H1 (cell line): ENCODE measurements at regions not wholly inside any gene's neighbourhood (a gene's known extent, or its start where the extent isn't known, plus 50 kb on each side); places are given as distances from the start of the nearest gene placed in this dataset.

Experiments
- CTCF ChIA-PET: fragments of 300-600 bp; sonication (Branson Sonifier 250); formaldehyde crosslinking; loops from one replicate; lab custom pipeline; 2021; ENCODE audit not compliant: partially characterized antibody; lab: Charles Lee
- POLR2A ChIA-PET: fragments of 300-600 bp; sonication (Branson Sonifier 250); formaldehyde crosslinking; loops from one replicate; lab custom pipeline; 2021; ENCODE audit warnings: inconsistent platforms; ENCODE audit not compliant: partially characterized antibody; lab: Charles Lee
- DNase-seq, 2 experiments: peaks; one replicate each; pipeline versions ENCODE4 v3.0.0 to v3.0.0-alpha.2; 2010 to 2022; ENCODE audit warnings: low spot score in 2 of 2, low read depth in 1 of 2, mixed read lengths in 1 of 2
- FAIRE-seq: peaks from 2 replicates; lab custom pipeline; 2011; peaks lifted over from hg19 to GRCh38; lab: Jason Lieb, UNC
- H2AFZ ChIP-seq: 2 replicates; pipeline ENCODE4 v1.8.1; 2012; ENCODE audit warnings: low read length, inconsistent platforms
- H2AK5ac ChIP-seq: 2 replicates; pipeline ENCODE4 v1.6.1; 2013; ENCODE audit warnings: low read depth, low read length
- H2BK120ac ChIP-seq: replicated peaks from 2 replicates; pipeline ENCODE3; 2013; ENCODE audit warnings: low read depth, low read length, inconsistent platforms
- H2BK12ac ChIP-seq: 2 replicates; pipeline ENCODE4 v1.6.1; 2013; ENCODE audit warnings: low read depth, low read length
- H2BK15ac ChIP-seq: 2 replicates; pipeline ENCODE4 v1.6.1; 2013; ENCODE audit warnings: low read length
- H2BK20ac ChIP-seq: 2 replicates; pipeline ENCODE4 v1.6.1; 2013; ENCODE audit warnings: low read length
- H2BK5ac ChIP-seq: 2 replicates; pipeline ENCODE4 v1.6.1; 2013; ENCODE audit warnings: low read depth, low read length
- H3K14ac ChIP-seq: 2 replicates; pipeline ENCODE4 v1.6.1; 2013; ENCODE audit warnings: inconsistent platforms; ENCODE audit not compliant: insufficient read length
- H3K18ac ChIP-seq: 2 replicates; pipeline ENCODE4 v1.6.1; 2013; ENCODE audit warnings: low read length; ENCODE audit errors: extremely low read depth
- H3K23ac ChIP-seq: 2 replicates; pipeline ENCODE4 v1.6.1; 2013; ENCODE audit warnings: inconsistent platforms; ENCODE audit not compliant: insufficient read length
- H3K23me2 ChIP-seq: 2 replicates; pipeline ENCODE4 v1.6.1; 2013; ENCODE audit warnings: low read depth, low read length
- H3K27ac ChIP-seq: 2 replicates; pipeline ENCODE4 v1.6.1; 2011; ENCODE audit warnings: low read depth, low read length, inconsistent platforms
- H3K27me3 ChIP-seq, 4 experiments: replicated peaks in 1 of 4; 1 replicate in 1 of 4; 2 replicates in 3 of 4; pipeline versions ENCODE4 v1.6.1 to v1.8.1; 2011 to 2013; ENCODE audit warnings: low read length in 3 of 4, mild to moderate bottlenecking in 3 of 4, inconsistent platforms in 2 of 4, mixed read lengths in 2 of 4, moderate library complexity in 1 of 4; ENCODE audit not compliant: control insufficient read depth in 3 of 4, insufficient read depth in 3 of 4; ENCODE audit errors: extremely low read depth in 1 of 4
- H3K36me3 ChIP-seq, 4 experiments: 2 replicates each; pipeline versions ENCODE4 v1.6.1 to v1.8.1; 2011 to 2013; ENCODE audit warnings: mild to moderate bottlenecking in 4 of 4, low read length in 3 of 4, moderate library complexity in 2 of 4, control low read depth in 1 of 4, inconsistent platforms in 1 of 4; ENCODE audit not compliant: insufficient read depth in 4 of 4, control insufficient read depth in 2 of 4
- H3K4ac ChIP-seq: replicated peaks from 2 replicates; pipeline ENCODE3; 2013; ENCODE audit warnings: low read length, low read depth, mixed read lengths, inconsistent platforms; ENCODE audit not compliant: insufficient read length
- H3K4me1 ChIP-seq, 4 experiments: replicated peaks in 1 of 4; 1 replicate in 1 of 4; 2 replicates in 3 of 4; pipeline versions ENCODE4 v1.6.1 to v1.8.1; 2011 to 2013; ENCODE audit warnings: low read length in 3 of 4, inconsistent platforms in 2 of 4, mixed read lengths in 1 of 4; ENCODE audit not compliant: insufficient read depth in 4 of 4, control insufficient read depth in 3 of 4
- H3K4me2 ChIP-seq, 2 experiments: 2 replicates each; pipeline versions ENCODE4 v1.6.1 to v1.8.1; 2011 to 2013; ENCODE audit warnings: low read depth in 2 of 2, low read length in 2 of 2, control low read depth in 1 of 2, inconsistent platforms in 1 of 2, mild to moderate bottlenecking in 1 of 2; ENCODE audit not compliant: insufficient read depth in 1 of 2
- H3K4me3 ChIP-seq, 4 experiments: fragments of 200-600, 300-600 bp in 1 of 4; sonication (generic), shearing (Covaris generic), sonication (Bioruptor Twin) in 1 of 4; 2 replicates each; pipeline versions ENCODE4 v1.5.1 to v1.8.1; 2011 to 2016; ENCODE audit warnings: low read length in 4 of 4, low read depth in 3 of 4, control low read depth in 2 of 4, inconsistent platforms in 2 of 4, mild to moderate bottlenecking in 2 of 4, mixed read lengths in 1 of 4, moderate library complexity in 1 of 4; ENCODE audit not compliant: insufficient read depth in 2 of 4; ENCODE audit errors: extremely low read depth in 1 of 4
- H3K56ac ChIP-seq: replicated peaks from 2 replicates; pipeline ENCODE3; 2013; ENCODE audit warnings: low read depth, mild to moderate bottlenecking, mixed read lengths, low read length, inconsistent platforms; ENCODE audit not compliant: insufficient read length
- H3K79me1 ChIP-seq: 2 replicates; pipeline ENCODE4 v1.6.1; 2013; ENCODE audit warnings: low read depth, low read length, control low read depth
- H3K79me2 ChIP-seq, 2 experiments: 2 replicates each; pipeline versions ENCODE4 v1.6.1 to v1.8.1; 2012 to 2013; ENCODE audit warnings: low read length in 2 of 2, mild to moderate bottlenecking in 2 of 2, inconsistent platforms in 1 of 2; ENCODE audit not compliant: insufficient read depth in 2 of 2, control insufficient read depth in 1 of 2
- H3K9ac ChIP-seq, 4 experiments: replicated peaks in 1 of 4; 1 replicate in 1 of 4; 2 replicates in 3 of 4; pipeline versions ENCODE4 v1.6.1 to v1.8.1; 2011 to 2013; ENCODE audit warnings: low read depth in 3 of 4, low read length in 3 of 4, control low read depth in 2 of 4, mild to moderate bottlenecking in 2 of 4, moderate library complexity in 2 of 4, inconsistent platforms in 1 of 4; ENCODE audit errors: extremely low read depth in 1 of 4
- H3K9me3 ChIP-seq, 2 experiments: 2 replicates each; pipeline versions ENCODE4 v1.6.1 to v1.8.1; 2012 to 2013; ENCODE audit warnings: mild to moderate bottlenecking in 2 of 2, moderate library complexity in 2 of 2, control low read depth in 1 of 2, inconsistent platforms in 1 of 2, low read depth in 1 of 2, low read length in 1 of 2, mixed read lengths in 1 of 2; ENCODE audit not compliant: insufficient read depth in 2 of 2
- H4K20me1 ChIP-seq, 2 experiments: replicated peaks in 1 of 2; 2 replicates each; pipeline versions ENCODE3 to v1.8.1; 2011 to 2013; ENCODE audit warnings: inconsistent platforms in 2 of 2, low read length in 2 of 2, mild to moderate bottlenecking in 1 of 2; ENCODE audit not compliant: insufficient read depth in 2 of 2, control insufficient read depth in 1 of 2
- H4K5ac ChIP-seq: 2 replicates; pipeline ENCODE4 v1.6.1; 2013; ENCODE audit warnings: low read length, low read depth, mixed read lengths, inconsistent platforms; ENCODE audit not compliant: insufficient read length
- H4K8ac ChIP-seq: 2 replicates; pipeline ENCODE4 v1.8.0; 2013; ENCODE audit warnings: mild to moderate bottlenecking, moderate library complexity, low read length, inconsistent platforms; ENCODE audit not compliant: insufficient read depth; ENCODE audit errors: extremely low read depth
- H4K91ac ChIP-seq: replicated peaks from 2 replicates; pipeline ENCODE3; 2013; ENCODE audit warnings: low read length, mixed read lengths, inconsistent platforms; ENCODE audit not compliant: insufficient read length
- FOSL1 ChIP-seq: IDR thresholded peaks from 2 replicates; pipeline ENCODE4 v1.6.1; 2011; ENCODE audit warnings: mild to moderate bottlenecking, low read depth, low read length, moderate library complexity; ENCODE audit not compliant: insufficient read depth
- SP4 ChIP-seq: IDR thresholded peaks from 2 replicates; pipeline ENCODE4 v1.6.1; 2012; ENCODE audit warnings: low read length, inconsistent platforms
- TAF1 ChIP-seq: IDR thresholded peaks from 2 replicates; pipeline ENCODE4 v1.6.1; 2011; ENCODE audit warnings: mild to moderate bottlenecking, low read depth, low read length

DNA sequence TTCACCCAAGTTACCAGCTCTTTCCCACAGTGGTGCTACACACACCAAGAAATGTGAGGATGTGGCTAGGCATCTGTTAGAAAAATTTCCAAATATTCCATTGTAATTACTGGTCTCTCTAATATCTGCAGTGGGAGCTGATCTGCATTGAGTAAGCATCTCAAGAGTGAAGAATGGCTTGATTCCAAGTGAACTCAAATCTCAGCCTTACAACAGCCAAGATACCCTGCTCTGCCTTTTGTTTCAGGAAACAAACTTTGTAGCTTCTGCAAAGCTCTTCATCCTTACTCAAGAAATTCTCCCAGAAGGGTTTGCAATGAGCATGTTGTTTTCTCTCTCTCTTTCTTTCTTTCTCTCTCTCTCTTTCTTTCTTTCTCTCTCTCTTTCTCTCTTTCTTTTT lies 181.1 kb downstream of the FCRL5 start:
- Histone ChIP-seq H4K5ac (no peak overlapping the region), H4K20me1 (no peaks in the 10 kb centered on the region), H3K27ac (no peak overlapping the region), H3K56ac (no peak overlapping the region), H2BK120ac (no peak overlapping the region), H3K9ac (no peak overlapping the region), H2BK20ac (no peak overlapping the region), H3K14ac (no peak overlapping the region), H3K27me3 (no peaks in the 10 kb centered on the region), H3K36me3 (no peaks in the 10 kb centered on the region)
- ChIA-PET CTCF (interaction anchor here (0.7 to 3.4 kb wide), 34 partner anchors 9 to 320 kb away, joined by 3 to 27 read pairs (median 4); no protein-coding TSS in a partner anchor), POLR2A (no interaction called here)
- no peak for FAIRE-seq
- TF ChIP-seq SP4 (no peak), FOSL1 (no peak), TAF1 (no peak)
- TF ChIP-seq, all 59 proteins: peak for 0
- Histone ChIP-seq H4K91ac (no peak overlapping the region), H3K18ac (no peak overlapping the region), H3K23me2 (no peaks in the 10 kb centered on the region), H2BK12ac (no peak overlapping the region), H2BK5ac (no peak overlapping the region), H2BK15ac (no peak overlapping the region), H2AFZ (no peak overlapping the region), H3K4ac (no peak overlapping the region), H3K9me3 (no peaks in the 10 kb centered on the region), H3K79me1 (no peaks in the 10 kb centered on the region), H3K4me2 (no peak overlapping the region), H3K4me3 (no peak overlapping the region), H3K4me1 (no peaks in the 10 kb centered on the region; a peak in 1 of 7 replicates), H4K8ac (no peak overlapping the region), H3K23ac (no peak overlapping the region), H3K79me2 (no peaks in the 10 kb centered on the region), H2AK5ac (no peak overlapping the region)
- no peak for DNase-seq
